ENCODE measurements at regions not wholly inside any gene's neighbourhood (a gene's known extent, or its start where the extent isn't known, plus 50 kb on each side); places are given as distances from the start of the nearest gene placed in this dataset.

GRCh38 chr1:117793413-117793812 lies 136.0 kb downstream of the GDAP2 start (continued):
- TF ChIP-seq CHD7 (IDR thresholded peaks at IDR 0.05; ENCODE audit: low read depth, low read length) (no peak), GATA2 (CRISPR knock-in tag; IDR thresholded peaks at IDR 0.05) (no peak), SIX5 (IDR thresholded peaks at IDR 0.05; ENCODE audit: borderline replicate concordance in 1 of 2, insufficient read depth in 1 of 2, low read depth in 1 of 2, low read length in 2 of 2) (no peak), SMARCA5 (IDR thresholded peaks at IDR 0.05) (no peak), ZSCAN29 (IDR thresholded peaks at IDR 0.05) (no peak), POU5F1 (IDR thresholded peaks at IDR 0.05; ENCODE audit: borderline replicate concordance, low read depth, low read length, partially characterized antibody) (no peak)
